ENCODE measurements at regions not wholly inside any gene's neighbourhood (a gene's known extent, or its start where the extent isn't known, plus 50 kb on each side); places are given as distances from the start of the nearest gene placed in this dataset.

GRCh38 chr9:7983490-7983889 lies 183.9 kb upstream of the DMAC1 start:
- H3K27me3 ChIP-seq (ENCODE audit: insufficient read depth, low read depth, severe bottlenecking) = no peaks in the 10 kb centered on the region
- no peaks in the 10 kb centered on the region for H3K9me3 ChIP-seq (ENCODE audit: severe bottlenecking)
- no peak for DNase-seq
- H3K27ac ChIP-seq = no peak overlapping the region
- no peaks in the 10 kb centered on the region for H3K36me3 ChIP-seq
- H3K4me3 ChIP-seq (ENCODE audit: low read depth, low read length) = no peak overlapping the region
- TF ChIP-seq CTCF (IDR thresholded peaks at IDR 0.05; ENCODE audit: low read depth, low read length) = no peak

DNA sequence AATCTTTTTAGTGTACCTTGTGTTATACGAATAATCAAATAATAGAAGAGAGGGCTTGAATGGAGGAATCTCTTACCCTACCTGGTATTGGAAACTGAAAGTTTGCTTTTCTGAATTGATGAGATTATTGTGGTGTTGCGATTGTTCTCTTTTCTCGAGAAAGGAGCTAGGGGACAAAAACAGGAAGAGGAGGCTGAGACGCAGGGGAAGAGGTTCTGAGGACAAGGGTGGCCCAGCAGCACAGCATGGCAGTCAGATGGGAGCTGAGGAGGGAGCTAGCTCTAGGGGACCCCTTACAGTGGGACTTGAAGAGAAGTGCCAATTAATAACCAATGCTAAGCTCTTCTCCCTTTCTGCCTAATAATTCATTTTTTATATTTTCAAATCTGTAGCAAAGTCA lies 183.3 kb upstream of the DMAC1 start:
- Histone ChIP-seq H3K27me3 (ENCODE audit: insufficient read depth, low read depth, severe bottlenecking) (no peaks in the 10 kb centered on the region), H3K9me3 (ENCODE audit: severe bottlenecking) (no peaks in the 10 kb centered on the region), H3K27ac (no peak overlapping the region), H3K36me3 (no peaks in the 10 kb centered on the region), H3K4me3 (ENCODE audit: low read depth, low read length) (no peak overlapping the region)
- DNase-seq = no peak
- TF ChIP-seq CTCF (IDR thresholded peaks at IDR 0.05; ENCODE audit: low read depth, low read length) = no peak

DNA sequence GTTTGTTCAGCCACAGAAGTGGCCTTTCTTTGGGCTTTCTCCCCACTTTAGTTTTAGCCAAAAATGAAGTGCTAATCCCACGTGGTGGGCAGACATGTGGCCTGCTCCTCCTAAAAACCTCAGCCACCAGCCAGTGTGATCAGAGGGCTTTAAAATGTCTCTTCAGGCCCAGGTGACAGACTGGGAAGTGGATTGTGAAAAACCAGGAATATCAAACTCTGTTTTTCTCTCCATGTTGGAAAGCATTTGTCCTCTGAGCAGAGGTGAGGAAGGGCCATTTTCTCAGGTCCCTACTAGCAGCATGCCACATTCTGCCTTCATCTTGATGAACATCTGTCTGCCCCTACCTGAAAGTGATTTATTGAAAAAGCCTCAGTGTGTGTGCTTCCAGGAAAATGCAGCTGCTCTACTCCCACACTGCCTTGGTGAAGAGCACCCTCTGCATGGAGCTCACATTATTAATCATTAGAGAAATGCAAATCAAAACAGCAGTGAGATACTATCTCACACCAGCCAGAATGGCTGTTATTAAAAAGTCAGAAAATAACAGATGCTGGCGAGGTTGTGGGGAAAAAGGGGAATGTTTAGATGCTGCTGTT lies 181.2 kb upstream of the DMAC1 start:
- no peak overlapping the region for H3K27ac ChIP-seq
- H3K9me3 ChIP-seq (ENCODE audit: severe bottlenecking) = no peaks in the 10 kb centered on the region
- H3K36me3 ChIP-seq = no peaks in the 10 kb centered on the region
- TF ChIP-seq CTCF (IDR thresholded peaks at IDR 0.05; ENCODE audit: low read depth, low read length) = no peak
- no peak for DNase-seq
- no peak overlapping the region for H3K4me3 ChIP-seq (ENCODE audit: low read depth, low read length)
- H3K27me3 ChIP-seq (ENCODE audit: insufficient read depth, low read depth, severe bottlenecking) = no peaks in the 10 kb centered on the region

- Histone ChIP-seq H3K27ac (no peak overlapping the region), H3K27me3 (ENCODE audit: insufficient read depth, low read depth, severe bottlenecking) (no peaks in the 10 kb centered on the region), H3K9me3 (ENCODE audit: severe bottlenecking) (no peaks in the 10 kb centered on the region), H3K36me3 (no peaks in the 10 kb centered on the region), H3K4me3 (ENCODE audit: low read depth, low read length) (no peak overlapping the region)
- no peak for DNase-seq
- no peak for TF ChIP-seq CTCF (IDR thresholded peaks at IDR 0.05; ENCODE audit: low read depth, low read length)
Measured at GRCh38 chr9:7980041-7980440, 180.5 kb upstream of the DMAC1 start.

DNA sequence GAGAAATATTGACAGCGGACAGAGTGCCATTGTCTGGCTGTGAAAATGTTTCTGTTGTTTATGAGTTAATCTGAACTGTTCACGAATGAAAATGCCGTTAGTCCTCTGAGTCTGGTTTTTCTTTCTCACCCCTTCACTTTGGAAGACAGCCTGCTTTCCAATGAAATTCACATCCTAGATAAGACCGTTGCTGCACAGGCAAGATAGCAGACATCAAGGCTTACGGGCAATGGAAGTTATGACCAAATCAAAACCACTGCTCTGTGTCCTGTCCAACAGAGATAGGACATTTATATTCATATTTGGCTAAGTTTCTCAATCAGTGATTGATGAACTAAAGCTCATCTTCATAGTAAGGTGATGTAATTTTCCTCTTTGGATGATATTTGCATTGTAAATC lies 180.0 kb upstream of the DMAC1 start:
- no peak for TF ChIP-seq CTCF (IDR thresholded peaks at IDR 0.05; ENCODE audit: low read depth, low read length)
- Histone ChIP-seq H3K9me3 (ENCODE audit: severe bottlenecking) (no peaks in the 10 kb centered on the region), H3K4me3 (ENCODE audit: low read depth, low read length) (no peak overlapping the region), H3K27me3 (ENCODE audit: insufficient read depth, low read depth, severe bottlenecking) (no peaks in the 10 kb centered on the region), H3K27ac (no peak overlapping the region), H3K36me3 (no peaks in the 10 kb centered on the region)
- DNase-seq = no peak

DNA sequence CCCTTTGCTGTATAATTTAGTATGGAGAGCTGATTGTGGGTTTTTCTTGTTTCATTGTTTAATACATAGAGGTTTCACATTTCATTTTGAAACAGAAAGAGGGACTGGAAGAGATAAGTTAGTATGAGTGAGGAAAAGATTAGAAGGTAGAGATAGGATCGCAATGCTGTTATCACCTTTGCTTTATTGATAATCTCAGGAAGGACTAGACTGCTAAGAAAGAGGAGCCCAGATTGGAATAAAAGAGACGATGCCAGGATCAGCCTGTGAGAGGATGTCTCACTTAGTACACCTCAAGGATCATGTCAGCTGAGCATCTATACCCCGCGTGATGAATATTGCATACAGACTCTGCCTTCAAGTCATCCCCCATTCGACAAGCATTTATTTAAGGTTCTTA lies 178.0 kb upstream of the DMAC1 start:
- H3K27me3 ChIP-seq (ENCODE audit: insufficient read depth, low read depth, severe bottlenecking) = no peaks in the 10 kb centered on the region
- H3K4me3 ChIP-seq (ENCODE audit: low read depth, low read length) = no peak overlapping the region
- H3K36me3 ChIP-seq = no peaks in the 10 kb centered on the region
- no peak for TF ChIP-seq CTCF (IDR thresholded peaks at IDR 0.05; ENCODE audit: low read depth, low read length)
- H3K27ac ChIP-seq = no peak overlapping the region
- no peaks in the 10 kb centered on the region for H3K9me3 ChIP-seq (ENCODE audit: severe bottlenecking)
- no peak for DNase-seq
